ENCODE measurements at regions not wholly inside any gene's neighbourhood (a gene's known extent, or its start where the extent isn't known, plus 50 kb on each side); places are given as distances from the start of the nearest gene placed in this dataset.

DNA sequence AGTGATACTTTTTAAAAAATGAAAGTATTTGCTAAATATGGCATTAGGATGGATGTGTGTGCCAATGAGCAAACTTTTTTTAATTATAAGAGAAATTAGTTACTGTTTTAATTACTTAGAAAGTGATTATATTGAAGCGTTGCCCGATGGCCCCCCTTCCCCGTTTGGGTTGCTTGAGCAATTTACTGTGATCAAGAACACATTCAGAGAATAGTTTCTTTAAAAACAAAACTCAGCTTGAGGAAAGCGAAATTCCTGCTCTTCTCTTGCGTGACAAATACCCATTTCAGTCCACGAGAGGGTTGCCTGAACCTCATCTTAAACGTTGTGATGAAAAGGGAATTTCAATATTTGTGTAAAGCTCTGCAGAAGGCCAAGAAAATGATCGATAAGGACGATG lies 234.1 kb downstream of the GATA3 start:
- Histone ChIP-seq H3K27ac (ENCODE audit: low read depth, low read length, poor library complexity, severe bottlenecking) (no peak overlapping the region), H4K20me1 (ENCODE audit: insufficient read depth, low read length) (no peaks in the 10 kb centered on the region), H3K4me3 (ENCODE audit: low read depth, low read length, poor library complexity, severe bottlenecking) (no peak overlapping the region), H3K4me2 (ENCODE audit: low read length) (no peak overlapping the region), H3F3A (ENCODE audit: insufficient read depth, low read length) (no peaks in the 10 kb centered on the region), H3K4me1 (ENCODE audit: insufficient read depth, low read length, severe bottlenecking) (no peaks in the 10 kb centered on the region), H3K9me3 (ENCODE audit: low read length) (no peaks in the 10 kb centered on the region), H3K27me3 (ENCODE audit: insufficient read depth, low read length) (no peaks in the 10 kb centered on the region), H3K9me2 (ENCODE audit: low read depth, low read length) (no peaks in the 10 kb centered on the region), H3K9ac (ENCODE audit: low read length) (no peak overlapping the region), H2AFZ (ENCODE audit: low read length) (no peak overlapping the region), H3K79me2 (ENCODE audit: insufficient read depth, low read length) (no peaks in the 10 kb centered on the region), H3K36me3 (ENCODE audit: insufficient read depth, low read length) (no peaks in the 10 kb centered on the region)
- TF ChIP-seq, protein P1, sequence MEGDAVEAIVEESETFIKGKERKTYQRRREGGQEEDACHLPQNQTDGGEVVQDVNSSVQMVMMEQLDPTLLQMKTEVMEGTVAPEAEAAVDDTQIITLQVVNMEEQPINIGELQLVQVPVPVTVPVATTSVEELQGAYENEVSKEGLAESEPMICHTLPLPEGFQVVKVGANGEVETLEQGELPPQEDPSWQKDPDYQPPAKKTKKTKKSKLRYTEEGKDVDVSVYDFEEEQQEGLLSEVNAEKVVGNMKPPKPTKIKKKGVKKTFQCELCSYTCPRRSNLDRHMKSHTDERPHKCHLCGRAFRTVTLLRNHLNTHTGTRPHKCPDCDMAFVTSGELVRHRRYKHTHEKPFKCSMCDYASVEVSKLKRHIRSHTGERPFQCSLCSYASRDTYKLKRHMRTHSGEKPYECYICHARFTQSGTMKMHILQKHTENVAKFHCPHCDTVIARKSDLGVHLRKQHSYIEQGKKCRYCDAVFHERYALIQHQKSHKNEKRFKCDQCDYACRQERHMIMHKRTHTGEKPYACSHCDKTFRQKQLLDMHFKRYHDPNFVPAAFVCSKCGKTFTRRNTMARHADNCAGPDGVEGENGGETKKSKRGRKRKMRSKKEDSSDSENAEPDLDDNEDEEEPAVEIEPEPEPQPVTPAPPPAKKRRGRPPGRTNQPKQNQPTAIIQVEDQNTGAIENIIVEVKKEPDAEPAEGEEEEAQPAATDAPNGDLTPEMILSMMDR (IDR thresholded peaks at IDR 0.05; ENCODE audit: low read length) = no peak
- no peak for TF ChIP-seq EZH2 (IDR thresholded peaks at IDR 0.05; ENCODE audit: borderline replicate concordance, low read length)

DNA sequence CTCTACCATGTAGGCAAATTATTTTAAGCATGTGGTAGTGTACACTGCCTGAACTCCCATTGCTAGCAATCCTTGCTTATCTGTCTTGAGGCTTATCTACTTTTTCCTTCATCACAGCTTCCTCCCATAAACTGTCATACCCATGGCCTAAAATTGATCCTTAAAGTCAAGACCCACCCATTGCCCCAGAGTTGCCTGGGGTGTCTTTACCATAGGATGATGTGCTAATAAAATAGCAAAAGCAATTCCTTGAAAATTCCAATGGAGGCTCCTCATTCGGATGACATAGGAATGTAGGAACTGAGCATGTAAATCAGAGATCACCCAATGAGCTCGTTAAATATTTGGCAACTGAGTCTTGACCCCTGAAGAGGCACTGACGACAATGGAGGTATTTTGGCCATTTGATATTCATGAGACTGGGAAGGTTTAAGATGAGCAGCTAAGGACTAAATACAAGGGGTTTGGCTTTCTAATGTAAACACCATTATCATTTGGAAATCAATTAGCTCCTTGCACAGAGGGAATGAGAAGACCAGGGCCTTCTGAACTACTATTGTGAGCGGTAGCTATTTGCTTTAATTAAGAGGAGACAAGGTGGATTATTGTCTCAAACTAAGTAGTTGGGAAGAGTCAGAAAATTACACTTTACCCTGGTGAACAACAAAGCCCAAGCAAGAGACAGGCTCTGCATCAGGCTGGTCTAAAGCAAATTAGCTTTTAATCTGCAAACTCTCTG lies 234.9 kb downstream of the GATA3 start:
- H3K9me3 ChIP-seq (ENCODE audit: low read length) = no peaks in the 10 kb centered on the region
- no peaks in the 10 kb centered on the region for H3F3A ChIP-seq (ENCODE audit: insufficient read depth, low read length)
- TF ChIP-seq, protein P1 (IDR thresholded peaks at IDR 0.05; ENCODE audit: low read length) = no peak
- no peak for TF ChIP-seq EZH2 (IDR thresholded peaks at IDR 0.05; ENCODE audit: borderline replicate concordance, low read length)
- no peaks in the 10 kb centered on the region for H3K9me2 ChIP-seq (ENCODE audit: low read depth, low read length)
- H3K4me3 ChIP-seq (ENCODE audit: low read depth, low read length, poor library complexity, severe bottlenecking) = no peak overlapping the region
- no peak overlapping the region for H3K27ac ChIP-seq (ENCODE audit: low read depth, low read length, poor library complexity, severe bottlenecking)
- no peak overlapping the region for H2AFZ ChIP-seq (ENCODE audit: low read length)
- no peak overlapping the region for H3K9ac ChIP-seq (ENCODE audit: low read length)
- no peaks in the 10 kb centered on the region for H3K36me3 ChIP-seq (ENCODE audit: insufficient read depth, low read length)
- H3K4me1 ChIP-seq (ENCODE audit: insufficient read depth, low read length, severe bottlenecking) = no peaks in the 10 kb centered on the region
- no peaks in the 10 kb centered on the region for H4K20me1 ChIP-seq (ENCODE audit: insufficient read depth, low read length)
- no peaks in the 10 kb centered on the region for H3K27me3 ChIP-seq (ENCODE audit: insufficient read depth, low read length)
- H3K79me2 ChIP-seq (ENCODE audit: insufficient read depth, low read length) = no peaks in the 10 kb centered on the region
- H3K4me2 ChIP-seq (ENCODE audit: low read length) = no peak overlapping the region

DNA sequence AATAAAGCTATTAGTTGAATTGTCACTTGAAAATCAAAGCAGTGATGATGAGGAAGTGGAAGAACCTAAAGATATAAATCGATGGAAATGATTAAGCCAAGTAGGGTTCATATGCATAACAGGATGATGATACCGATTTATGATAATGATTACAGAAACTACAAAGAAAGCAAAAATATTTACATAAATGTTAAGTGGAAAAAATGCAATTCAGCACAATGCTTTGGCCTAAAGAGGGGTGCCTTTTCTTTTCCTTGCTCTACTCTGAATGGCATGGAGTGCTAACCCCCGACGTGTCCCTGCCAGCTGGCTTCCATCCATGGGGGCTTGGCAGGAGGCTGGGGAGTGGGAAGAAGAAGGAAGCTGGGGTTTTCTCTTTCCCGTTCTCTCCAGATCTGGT lies 240.3 kb downstream of the GATA3 start:
- H3K4me2 ChIP-seq (ENCODE audit: low read length) = no peak overlapping the region
- H3K27me3 ChIP-seq (ENCODE audit: insufficient read depth, low read length) = no peaks in the 10 kb centered on the region
- no peaks in the 10 kb centered on the region for H3K9me3 ChIP-seq (ENCODE audit: low read length)
- no peaks in the 10 kb centered on the region for H3K79me2 ChIP-seq (ENCODE audit: insufficient read depth, low read length)
- no peaks in the 10 kb centered on the region for H4K20me1 ChIP-seq (ENCODE audit: insufficient read depth, low read length)
- H3K4me3 ChIP-seq (ENCODE audit: low read depth, low read length, poor library complexity, severe bottlenecking) = no peak overlapping the region
- H3F3A ChIP-seq (ENCODE audit: insufficient read depth, low read length) = no peaks in the 10 kb centered on the region
- no peaks in the 10 kb centered on the region for H3K36me3 ChIP-seq (ENCODE audit: insufficient read depth, low read length)
- TF ChIP-seq, protein P1 (IDR thresholded peaks at IDR 0.05; ENCODE audit: low read length) = no peak
- no peak for TF ChIP-seq EZH2 (IDR thresholded peaks at IDR 0.05; ENCODE audit: borderline replicate concordance, low read length)
- no peak overlapping the region for H3K27ac ChIP-seq (ENCODE audit: low read depth, low read length, poor library complexity, severe bottlenecking)
- no peak overlapping the region for H3K9ac ChIP-seq (ENCODE audit: low read length)
- no peak overlapping the region for H2AFZ ChIP-seq (ENCODE audit: low read length)
- no peaks in the 10 kb centered on the region for H3K4me1 ChIP-seq (ENCODE audit: insufficient read depth, low read length, severe bottlenecking)
- H3K9me2 ChIP-seq (ENCODE audit: low read depth, low read length) = no peaks in the 10 kb centered on the region
